ENCODE measurements at regions not wholly inside any gene's neighbourhood (a gene's known extent, or its start where the extent isn't known, plus 50 kb on each side); places are given as distances from the start of the nearest gene placed in this dataset.

GRCh38 chr2:242056785-242057184, 187.3 kb downstream of the RTP5 start:
- TF ChIP-seq CTCF (conservative IDR thresholded peaks at IDR 0.05 in 1 of 2, IDR thresholded peaks at IDR 0.05 in 1 of 2; ENCODE audit: low read depth in 1 of 2, low read length in 2 of 2) = no peak
- no peak for TF ChIP-seq EZH2 (IDR thresholded peaks at IDR 0.05; ENCODE audit: low read length, missing control alignments)

Data from fibroblast of lung (primary cell).